DMS153 treated with DMSO at 0.1 percent for 48 hours (cell line): ENCODE measurements at regions not wholly inside any gene's neighbourhood (a gene's known extent, or its start where the extent isn't known, plus 50 kb on each side); places are given as distances from the start of the nearest gene placed in this dataset.
"Not testable (repeated sequence)": the region's sequence is repeated elsewhere in the genome, so short reads cannot be mapped to it uniquely, and the experiment has no call there.

ENCODE experiments used
- DNase-seq: peaks from one replicate; lab custom pipeline; 2025; ENCODE audit not compliant: unreplicated experiment; lab: John Stamatoyannopoulos, UW

DNA sequence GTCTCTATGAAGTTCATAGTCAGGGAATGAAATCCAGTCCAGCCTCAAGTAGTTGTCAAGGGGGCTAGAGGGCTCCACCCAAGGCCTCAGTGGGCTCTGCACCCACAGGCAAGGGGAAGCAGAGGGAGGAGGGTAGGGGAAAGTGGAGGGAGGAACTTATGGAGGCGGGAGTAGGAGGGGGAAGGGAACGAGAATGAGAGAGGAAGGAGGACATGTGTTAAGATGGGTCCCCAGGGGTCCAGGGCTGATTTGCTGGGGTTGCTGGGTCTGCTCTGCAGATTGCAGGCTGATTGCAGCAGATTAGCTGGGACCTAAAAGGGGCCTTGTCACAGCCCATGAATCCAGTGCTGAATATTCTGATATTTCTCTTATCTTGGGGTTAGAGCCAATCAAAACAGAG, 166.9 kb upstream of the IL12B start:
- DNase-seq = no peak

DNA sequence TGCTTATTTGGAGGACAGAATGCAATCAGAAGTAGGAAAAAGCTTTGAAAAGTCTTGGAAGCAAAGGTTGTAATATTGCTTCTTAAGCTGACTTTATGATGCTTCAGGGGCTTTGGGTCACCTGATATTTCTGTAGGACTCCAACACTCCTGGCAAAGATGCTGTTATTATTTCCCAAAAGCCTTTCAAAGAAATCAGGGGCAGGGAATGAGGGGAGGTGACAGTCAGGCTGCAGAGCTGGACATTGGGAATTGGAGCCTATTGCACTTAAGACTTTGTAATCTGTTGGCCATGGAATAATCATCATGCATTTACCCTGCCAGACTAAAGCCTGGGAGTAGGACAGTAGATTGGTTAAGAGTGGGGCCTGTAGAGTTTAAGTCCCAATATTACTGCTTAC, 168.3 kb upstream of the IL12B start:
- DNase-seq = no peak

DNA sequence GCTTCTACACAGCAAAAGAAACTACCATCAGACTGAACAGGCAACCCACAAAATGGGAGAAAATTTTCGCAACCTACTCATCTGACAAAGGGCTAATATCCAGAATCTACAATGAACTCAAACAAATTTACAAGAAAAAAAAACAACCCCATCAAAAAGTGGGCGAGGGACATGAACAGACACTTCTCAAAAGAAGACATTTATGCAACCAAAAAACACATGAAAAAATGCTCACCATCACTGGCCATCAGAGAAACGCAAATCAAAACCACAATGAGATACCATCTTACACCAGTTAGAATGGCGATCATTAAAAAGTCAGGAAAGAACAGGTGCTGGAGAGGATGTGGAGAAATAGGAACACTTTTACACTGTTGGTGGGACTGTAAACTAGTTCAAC, 171.8 kb upstream of the IL12B start:
- not testable (repeated sequence) for DNase-seq

DNA sequence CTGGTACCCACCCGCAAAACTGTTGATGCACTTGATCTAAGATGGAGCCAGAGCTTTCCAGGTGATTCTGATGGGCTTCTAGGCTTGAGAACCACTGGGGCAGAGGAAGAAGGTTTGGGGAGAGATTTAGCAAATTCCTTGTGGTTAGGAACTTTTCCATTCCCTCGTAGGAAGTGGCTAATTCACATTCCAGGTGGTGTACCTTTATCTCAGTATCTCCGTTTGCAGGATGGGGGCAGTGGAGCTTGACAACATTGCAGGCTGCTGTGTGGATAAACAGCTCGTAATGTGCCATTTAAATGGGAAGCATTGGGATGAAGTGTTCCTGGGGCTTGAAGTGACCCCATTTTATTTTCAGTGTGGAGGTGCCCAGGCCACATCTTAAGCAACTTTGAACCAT, 172.9 kb upstream of the IL12B start:
- no peak for DNase-seq

DNA sequence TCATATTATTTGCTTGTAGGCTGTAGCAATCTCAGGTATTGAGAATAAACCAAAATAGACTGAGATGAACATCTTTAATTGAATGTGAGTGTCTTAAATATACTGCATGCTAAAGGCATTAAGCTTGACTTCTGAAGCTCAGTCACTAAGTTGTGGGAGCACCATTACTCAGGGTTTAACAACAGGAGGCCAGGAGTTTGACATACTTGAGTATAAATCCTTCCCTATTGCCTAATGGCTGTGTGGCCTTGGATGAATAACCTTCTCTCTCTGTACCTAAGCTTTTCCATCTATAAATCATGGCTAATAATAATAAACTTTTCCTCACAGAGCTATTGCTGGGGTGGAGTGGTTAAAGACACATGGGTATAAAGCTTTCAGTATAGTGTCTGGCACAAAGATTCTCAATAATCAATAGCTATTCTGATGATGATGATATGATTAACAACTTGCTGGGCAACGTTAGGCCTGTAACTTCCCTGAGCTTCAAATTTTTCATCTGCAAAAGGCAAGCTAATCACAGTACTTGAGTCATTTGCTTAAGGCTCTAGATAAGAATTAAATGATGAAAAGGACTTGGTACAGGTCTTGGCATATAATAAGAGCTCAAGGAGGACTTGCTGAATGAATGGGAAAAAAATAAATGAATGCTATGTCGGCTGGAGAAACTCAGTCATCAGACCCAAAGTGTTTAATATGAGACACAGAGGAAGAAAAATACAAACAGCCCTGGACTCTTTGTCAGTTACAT, 174.0 kb upstream of the IL12B start:
- no peak for DNase-seq

DNA sequence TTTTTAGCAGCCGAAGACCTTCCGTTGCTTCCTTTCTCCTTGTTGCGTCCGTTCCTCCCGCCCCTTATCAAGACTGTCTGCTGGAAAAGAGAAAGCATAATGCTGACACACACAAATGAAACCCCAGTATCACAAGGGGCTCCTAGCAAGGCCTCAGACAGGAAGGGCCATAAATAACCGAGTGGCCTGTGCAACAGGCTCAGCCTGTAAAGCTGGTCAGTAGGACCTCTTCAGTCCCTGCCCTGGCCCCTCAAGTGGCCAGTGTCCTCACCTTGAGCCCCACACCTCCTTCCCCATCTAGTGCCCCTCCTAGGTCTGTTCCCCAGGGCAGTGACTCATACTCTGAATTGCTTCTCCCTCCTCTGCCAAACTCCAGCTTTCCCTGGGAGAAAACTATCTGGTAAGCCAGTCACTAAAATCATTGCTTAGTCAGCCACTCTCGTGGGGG, 174.6 kb upstream of the IL12B start:
- DNase-seq = no peak

DNA sequence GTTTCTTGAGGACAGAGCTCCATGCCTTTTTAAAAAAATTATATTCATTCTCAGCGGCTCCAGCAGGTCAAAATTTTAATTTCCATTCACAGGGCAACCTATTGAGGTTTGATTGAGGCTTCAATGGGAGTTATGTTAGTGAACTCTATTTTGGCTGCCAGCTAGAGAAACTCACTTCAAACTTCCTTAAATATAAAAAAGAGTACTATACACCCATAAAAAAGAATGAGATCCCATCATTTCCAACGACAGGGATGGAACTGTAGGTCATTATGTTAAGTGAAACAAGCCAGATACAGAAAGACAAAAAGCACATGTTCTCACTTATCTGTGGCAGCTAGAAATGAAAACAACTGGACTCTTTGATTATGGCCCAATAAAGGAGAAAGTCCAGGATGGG, 176.8 kb upstream of the IL12B start:
- DNase-seq = no peak

DNA sequence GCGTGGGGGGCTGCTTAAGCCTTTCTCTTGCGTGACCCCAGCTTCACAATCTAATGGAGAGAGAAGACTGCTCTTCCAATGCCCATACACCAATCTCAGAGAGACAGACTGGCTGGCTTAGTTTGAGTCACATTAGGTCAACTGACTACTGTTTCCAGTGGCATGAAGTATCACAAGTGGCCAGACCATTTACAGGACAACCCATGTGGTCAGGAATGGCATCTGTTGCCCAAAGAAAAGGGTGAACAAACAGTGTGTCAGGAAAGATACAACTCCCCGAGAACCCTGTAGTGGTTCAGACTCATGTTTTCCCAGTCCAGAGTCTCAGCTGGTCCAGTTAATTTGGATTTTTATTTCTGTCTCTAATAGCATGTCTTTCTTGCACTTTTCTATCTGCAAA, 177.4 kb upstream of the IL12B start:
- DNase-seq = no peak

DNA sequence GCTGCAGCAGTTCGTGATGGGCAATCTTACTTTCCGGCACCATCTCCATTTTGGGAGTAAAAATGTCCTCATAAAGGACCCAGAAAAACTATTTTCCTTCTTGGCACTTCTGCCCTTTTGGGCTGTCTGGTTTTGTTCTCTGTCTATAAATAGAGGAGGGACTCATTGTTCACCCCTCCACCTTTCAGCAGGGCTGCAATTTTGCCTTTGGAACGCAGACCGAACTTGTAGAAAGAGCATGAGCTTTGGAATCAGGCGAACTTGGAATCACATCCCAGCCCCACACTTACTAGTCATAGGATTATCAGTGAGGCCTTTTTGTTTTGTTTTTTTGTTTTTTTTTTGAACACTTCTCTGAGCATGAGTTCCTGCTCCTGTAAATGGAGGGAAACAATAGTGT, 178.1 kb upstream of the IL12B start:
- no peak for DNase-seq

DNA sequence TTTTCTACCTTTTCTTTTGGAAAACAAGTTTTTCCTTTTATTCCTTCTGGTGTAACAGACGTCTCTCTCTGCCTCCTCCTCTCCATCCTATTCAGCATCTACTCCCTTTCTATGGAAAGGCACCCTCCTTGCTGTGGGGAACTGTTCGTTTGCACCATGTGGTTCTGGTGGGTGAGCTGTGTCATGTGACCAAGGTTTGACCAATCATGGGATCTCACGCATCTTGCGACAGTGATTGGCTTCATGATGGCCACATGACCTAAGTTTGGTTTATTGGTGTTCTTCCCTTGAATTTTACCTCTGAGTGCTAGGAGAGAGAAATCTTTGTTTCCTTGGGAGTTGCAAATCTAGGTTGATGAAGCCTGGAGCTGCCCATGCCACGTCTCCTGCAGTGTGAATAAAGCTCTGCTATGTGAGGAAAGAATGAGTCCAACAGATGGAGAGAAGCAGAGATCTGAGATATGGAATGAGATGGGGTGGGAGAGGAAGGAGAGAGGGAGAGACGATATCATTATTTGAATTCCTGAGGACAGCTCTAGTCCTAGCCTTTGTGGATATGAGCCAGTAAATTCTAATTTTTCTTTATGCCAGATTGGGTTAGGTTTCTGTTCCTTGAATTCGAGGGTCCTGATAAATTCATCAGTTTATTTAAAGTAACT, 178.8 kb upstream of the IL12B start:
- no peak for DNase-seq

DNA sequence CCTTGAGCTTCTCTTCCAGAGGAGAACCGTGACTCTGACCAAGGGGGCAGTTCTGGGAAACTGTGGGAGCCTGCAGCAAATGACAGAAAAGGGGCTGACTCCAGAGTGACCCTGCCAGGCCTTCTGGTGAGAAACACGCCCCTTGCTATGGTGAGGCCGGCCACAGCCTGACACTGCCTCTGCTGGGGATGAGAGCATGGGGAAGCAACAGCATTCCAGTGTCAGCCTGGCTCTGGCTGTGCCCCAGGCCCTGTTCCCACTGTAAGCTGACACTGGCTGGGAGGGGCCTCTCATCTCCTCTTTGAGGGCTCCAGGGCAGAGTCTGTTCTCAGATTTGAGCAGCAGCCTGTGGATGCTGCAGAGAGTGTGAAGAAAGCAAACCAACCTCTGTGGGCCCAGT, 180.0 kb upstream of the IL12B start:
- DNase-seq = no peak

DNA sequence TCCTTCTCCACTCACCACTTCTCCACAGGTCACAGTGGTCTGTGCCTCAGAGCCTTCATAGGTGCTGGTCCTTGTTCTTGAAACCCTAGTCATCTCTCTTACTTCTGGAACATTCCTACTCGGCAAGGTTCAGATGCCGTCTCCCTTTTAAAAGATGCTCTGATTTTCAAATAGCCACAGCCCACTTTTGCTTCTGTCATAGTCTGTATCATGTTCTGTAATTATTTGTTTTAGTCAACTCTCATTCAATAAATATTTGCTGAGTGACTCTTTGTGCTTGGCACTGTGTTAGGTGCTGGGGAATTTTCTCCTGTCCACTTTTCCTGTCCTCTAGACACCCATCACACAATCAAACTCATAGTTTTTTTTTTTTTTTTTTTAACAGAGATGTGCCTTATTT, 181.3 kb upstream of the IL12B start:
- DNase-seq = no peak

DNA sequence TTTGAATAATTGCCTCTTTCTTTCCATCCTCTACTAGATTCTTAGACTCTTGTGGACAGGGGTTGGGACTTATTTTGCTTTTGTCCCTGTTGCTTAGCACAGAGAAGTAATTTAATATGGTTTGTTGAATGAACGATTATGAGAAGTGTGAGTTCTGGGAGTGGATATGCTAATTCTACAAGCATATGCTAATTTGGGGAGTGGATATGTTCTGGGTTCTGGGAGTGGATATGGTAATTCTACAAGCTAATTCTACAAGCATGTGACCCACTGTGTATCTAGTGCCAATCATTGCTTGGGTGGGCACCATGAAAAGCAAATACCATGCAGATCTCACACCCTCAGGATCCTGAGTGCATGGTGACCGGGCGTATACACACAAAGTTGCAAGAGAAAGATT, 181.8 kb upstream of the IL12B start:
- no peak for DNase-seq

DNA sequence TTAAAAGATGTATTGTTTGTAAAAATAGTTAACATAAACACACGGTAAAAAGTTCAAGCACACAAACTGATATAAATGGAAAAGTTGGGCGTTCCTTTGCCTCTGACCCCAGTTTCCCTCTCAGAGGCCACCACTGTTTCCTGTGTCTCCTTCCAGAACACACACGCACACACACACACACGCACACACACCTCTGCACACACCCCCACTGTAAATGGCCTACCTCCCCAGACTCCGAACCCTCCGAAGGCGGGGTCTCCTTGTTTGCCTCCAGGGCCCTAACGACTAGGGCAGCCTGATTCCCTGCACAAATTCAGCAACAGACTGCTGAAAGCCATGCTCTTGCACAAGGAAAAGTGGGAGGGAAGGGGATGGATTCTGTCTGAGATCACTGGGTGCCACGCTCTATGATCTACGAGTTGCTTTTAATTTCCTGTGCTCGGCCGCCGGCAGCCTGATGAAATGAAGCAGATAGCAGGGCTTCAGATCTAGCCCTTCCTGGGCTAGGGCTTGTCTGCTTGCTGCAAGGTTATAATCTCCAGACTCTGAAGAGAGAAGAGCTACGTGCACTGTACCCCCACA, 184.0 kb upstream of the IL12B start:
- DNase-seq = no peak

DNA sequence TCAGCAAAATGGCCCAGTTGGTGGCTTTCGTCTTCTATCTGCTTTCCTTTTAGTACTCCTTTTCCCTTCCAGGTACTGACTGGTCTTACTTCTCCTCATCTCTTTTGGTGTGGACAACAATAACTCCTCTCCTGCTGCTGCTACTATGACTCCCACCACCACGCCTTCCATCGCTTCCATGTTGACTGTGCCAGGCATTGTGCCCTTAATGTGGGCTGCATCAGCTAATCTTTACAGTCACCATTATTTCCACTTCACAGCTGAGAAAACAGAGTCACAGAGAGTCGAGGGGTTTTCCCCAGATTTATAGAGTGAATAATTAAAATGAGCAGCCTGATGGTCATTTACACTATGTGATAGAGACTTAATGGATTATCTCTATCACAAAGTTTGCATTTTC, 184.9 kb upstream of the IL12B start:
- DNase-seq = no peak

DNA sequence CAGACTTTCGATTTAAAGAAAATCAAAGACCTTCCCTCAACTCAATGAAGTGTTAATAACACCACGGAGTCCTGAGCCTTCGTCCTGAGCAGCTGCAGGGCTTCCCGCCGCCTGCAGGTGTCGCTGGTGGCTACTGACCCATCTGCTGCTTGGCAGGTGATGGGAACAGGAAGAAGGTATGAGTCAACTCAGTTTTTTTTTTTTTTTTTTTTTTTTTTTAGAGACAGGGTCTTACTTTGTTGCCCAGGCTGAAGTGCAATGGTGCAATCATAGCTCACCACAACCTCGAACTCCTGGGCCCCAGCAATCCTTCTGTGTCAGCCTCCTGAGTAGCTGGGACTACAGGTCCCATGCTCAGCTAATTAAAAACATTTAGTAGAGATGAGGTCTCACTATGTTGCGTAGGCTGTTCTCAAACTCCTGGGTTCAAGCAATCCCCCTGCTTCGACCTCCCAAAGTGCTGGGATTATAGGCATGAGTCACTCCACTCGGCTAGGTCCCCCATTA, 185.7 kb upstream of the IL12B start:
- DNase-seq = peak; percentile 20

DNA sequence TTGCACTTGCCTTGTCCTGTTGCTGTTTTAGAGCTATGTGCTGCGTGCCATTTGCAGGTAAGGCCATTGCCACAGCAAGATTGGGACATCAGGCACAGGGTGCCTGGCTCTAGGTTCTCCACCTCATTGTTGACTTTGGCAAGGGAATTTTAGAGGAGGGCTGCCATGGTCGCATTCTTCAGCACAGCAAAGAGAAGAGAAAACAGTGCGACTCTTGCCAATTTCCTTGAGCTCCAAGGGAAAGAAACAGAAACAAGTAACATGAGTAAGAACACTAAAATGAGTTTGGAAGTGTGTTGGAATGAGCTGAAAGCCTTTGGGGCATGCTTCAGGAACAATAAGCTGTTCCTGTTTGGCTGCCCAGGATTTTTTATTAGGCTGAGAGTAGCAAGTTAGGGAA, 188.1 kb upstream of the IL12B start:
- DNase-seq = no peak

DNA sequence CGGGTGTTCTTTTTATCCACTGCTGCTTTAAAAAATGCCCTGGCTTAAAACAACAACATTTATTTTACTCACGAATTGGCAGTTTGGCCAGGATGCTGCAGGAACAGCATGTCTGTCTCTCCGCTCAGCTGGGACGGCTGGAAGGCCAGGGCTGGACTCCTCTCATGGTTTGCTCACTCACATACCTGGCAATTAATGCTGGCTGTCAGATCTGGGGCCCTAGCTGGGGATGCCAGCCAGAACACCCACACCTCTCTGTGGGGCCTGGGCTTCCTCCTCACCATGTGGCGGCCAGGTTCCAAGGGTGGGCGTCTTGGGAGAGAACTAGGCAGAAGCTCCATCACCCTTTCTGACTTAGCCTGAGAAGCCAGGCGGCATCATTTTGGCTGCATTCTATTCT, 189.1 kb upstream of the IL12B start:
- no peak for DNase-seq

DNA sequence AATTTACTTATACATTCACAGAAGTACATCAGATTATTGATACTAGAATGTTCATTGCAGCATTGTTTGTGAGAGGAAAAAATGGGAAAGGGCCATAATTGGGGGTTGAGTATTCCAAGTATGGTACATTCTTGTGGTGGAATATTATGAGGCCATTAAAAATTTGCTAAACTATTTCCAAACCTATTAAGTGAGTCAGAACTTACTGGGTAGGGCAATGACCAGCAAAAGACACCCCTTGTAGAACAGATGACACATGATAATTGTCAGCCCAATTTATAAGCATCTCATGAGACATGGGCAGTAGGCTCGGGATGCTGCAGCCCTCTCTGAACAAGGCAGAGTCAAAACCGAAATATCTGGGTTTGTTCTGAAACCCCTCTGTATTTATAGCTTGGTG, 192.6 kb upstream of the IL12B start:
- DNase-seq = no peak

DNA sequence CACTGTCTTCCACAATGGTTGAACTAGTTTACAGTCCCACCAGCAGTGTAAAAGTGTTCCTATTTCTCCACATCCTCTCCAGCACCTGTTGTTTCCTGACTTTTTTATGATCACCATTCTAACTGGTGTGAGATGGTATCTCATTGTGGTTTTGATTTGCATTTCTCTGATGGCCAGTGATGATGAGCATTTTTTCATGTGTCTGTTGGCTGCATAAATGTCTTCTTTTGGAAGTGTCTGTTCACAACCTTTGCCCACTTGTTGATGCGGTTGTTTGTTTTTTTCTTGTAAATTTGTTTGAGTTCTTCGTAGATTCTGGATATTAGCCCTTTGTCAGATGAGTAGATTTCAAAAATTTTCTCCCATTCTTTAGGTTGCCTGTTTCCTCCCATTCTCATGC, 194.0 kb upstream of the IL12B start:
- DNase-seq = not testable (repeated sequence)

DNA sequence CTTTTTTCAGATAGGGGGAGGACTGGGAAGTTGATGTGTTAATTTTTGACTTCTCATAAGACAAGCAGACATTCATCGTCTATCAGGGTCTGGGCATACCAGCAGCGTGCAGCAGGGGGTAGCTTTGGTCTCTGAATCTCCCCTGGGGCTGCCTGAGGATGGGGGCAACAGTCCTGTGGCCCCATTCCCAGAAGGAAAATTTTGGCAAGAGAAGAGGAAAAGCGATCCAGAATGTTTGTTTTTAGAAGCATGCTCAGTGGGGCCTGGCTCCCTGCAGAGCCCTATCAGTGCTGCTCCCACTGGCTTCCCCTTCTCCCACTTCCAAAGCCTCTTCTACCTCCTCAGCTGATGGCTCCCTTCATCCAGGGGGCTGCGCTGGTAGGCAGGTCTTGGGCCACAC, 194.8 kb upstream of the IL12B start:
- DNase-seq = no peak

DNA sequence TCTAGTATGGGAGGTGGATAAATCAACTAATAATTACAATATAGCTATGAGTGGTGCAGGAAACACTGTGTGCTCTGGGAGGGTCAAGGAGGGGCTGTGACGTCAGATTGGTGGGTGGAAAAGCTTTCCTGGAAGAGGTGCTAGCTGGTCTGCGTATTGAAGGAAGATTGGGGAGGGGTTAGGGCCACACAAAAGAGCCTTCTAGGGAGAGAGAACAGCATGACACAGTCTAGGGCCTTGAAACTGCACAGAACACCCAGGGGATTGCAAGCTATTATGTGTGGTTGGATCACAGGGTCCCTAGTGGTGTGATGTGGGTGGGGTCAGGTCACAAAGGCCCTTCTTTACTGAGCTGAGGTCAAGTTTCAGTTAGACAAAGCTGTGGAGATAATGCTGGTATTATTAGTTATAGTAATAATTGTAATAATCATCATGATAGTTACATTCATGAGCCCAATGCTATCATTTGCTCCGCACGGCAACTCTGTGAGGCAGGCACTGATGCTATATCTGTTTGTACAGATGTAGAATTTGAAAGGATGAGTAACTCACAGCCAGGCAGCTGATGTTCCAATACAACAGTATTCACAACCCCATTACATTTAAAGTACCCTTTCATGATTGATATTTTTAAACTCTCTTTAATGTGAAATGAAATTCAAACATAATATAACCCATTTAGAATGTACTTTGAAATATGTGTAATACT, 197.4 kb upstream of the IL12B start:
- DNase-seq = no peak
